Left colon (tissue), 2 donors: ENCODE measurements at regions not wholly inside any gene's neighbourhood (a gene's known extent, or its start where the extent isn't known, plus 50 kb on each side); places are given as distances from the start of the nearest gene placed in this dataset.

ENCODE experiments used
- ATAC-seq: fragments of 200-7000 bp; cut with Tn5 transposase; one replicate; pipeline ENCODE4 v1.9.1; 2020; ENCODE audit warnings: mild to moderate bottlenecking, moderate library complexity
- DNase-seq, 2 donors: peaks; one replicate each; pipeline ENCODE4 v3.0.0-alpha.2; 2020
- intact Hi-C, 2 donors: fragments of 100-400 bp; cut with DNase I in 1 of 2; cut with micrococcal nuclease in 1 of 2; formaldehyde crosslinking; loops; one replicate each; pipeline versions ENCODE4 v1.11.2 to v1.14.0; 2022; cut with DNase I, micrococcal nuclease
- donor health status: DM: no; HTN: no; CAD: no.
- donor health status: DM: yes; HTN: yes; CAD: no.

GRCh38 chr2:34892256-34892655 lies 1293.2 kb upstream of the FAM98A start:
- intact Hi-C loops, result no loop called here

GRCh38 chr2:34875091-34875745 lies 1276.1 kb upstream of the FAM98A start:
- intact Hi-C loops, result no loop called here
- no peak for ATAC-seq
- DNase-seq, result no peak

More at GRCh38 chr2:34892256-34892655, 1293.2 kb upstream of the FAM98A start:
- DNase-seq, result no peak
- no peak for ATAC-seq

- no peak for ATAC-seq
- DNase-seq, result no peak
- intact Hi-C loops, result no loop called here
Measured at GRCh38 chr2:34853646-34854045, 1254.5 kb upstream of the FAM98A start.

GRCh38 chr2:34851804-34852203 lies 1252.7 kb upstream of the FAM98A start:
- DNase-seq (no peak), ATAC-seq (no peak)

DNA sequence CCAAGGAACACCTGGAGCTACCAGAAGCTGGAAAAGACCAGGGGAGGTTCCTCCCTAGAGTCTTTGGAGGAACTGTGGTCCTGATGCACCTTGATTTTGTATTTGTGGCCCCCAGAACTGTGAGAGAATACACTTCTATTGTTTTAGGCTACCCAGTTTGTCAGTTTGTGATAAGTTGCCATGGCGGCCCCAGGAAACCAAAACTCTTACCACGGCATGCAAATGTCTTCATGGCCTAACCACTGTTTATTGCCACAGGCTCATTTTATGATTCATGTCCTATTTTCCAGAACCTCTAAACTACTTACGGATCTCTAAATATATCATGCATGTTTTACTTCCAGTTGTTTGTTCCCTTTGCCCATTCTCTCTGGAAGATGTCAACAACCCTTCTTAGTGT lies 1250.7 kb upstream of the FAM98A start:
- ATAC-seq (no peak), DNase-seq (no peak)
- intact Hi-C loops, result no loop called here

More at GRCh38 chr2:34851804-34852203, 1252.7 kb upstream of the FAM98A start:
- intact Hi-C loops, result no loop called here

DNA sequence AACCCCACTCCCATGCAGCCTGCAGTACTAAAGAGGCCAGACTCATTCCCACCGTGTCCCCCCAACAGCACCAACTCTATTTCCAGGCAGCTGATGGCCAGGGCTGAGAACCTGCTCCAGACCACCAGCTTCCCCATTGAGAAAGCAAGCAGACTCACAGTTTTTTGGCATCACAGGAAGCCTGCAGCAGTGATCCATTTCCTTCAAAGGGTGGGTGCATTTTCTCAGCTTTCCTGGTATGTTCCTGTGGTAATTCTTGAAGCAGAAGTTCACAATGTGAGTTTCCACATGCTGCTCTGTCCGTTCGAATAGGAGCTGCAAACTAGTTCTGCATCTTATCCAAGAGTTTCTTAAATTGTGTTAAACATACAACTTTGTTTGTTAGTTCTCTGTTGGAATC lies 1249.6 kb upstream of the FAM98A start:
- ATAC-seq (no peak), DNase-seq (no peak)
- intact Hi-C loops, result no loop called here

- DNase-seq, result no peak
- intact Hi-C loops, result no loop called here
- ATAC-seq, result no peak
Measured at GRCh38 chr2:34848132-34848531, 1249.0 kb upstream of the FAM98A start.

GRCh38 chr2:34844629-34845028 lies 1245.5 kb upstream of the FAM98A start:
- DNase-seq (no peak), ATAC-seq (no peak)
- intact Hi-C loops, result no loop called here

DNA sequence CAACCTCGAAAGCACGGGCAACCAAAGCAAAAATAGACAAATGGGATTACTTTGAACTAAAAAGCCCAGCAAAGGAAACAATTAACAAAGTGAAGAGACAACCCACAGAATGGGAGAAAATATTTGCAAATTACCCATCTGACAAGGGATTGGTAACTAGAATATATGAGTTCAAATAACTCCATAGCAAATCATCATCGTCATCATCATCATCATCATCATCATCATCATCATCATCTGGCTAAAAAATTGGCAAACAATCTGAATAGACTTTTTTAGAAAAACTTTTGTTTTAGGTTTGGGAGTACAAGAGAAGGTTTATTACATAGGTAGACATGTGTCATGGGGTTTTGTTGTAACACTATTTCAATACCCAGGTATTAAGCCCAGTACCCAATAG lies 1239.3 kb upstream of the FAM98A start:
- intact Hi-C loops, result no loop called here
- DNase-seq (no peak), ATAC-seq (no peak)

DNA sequence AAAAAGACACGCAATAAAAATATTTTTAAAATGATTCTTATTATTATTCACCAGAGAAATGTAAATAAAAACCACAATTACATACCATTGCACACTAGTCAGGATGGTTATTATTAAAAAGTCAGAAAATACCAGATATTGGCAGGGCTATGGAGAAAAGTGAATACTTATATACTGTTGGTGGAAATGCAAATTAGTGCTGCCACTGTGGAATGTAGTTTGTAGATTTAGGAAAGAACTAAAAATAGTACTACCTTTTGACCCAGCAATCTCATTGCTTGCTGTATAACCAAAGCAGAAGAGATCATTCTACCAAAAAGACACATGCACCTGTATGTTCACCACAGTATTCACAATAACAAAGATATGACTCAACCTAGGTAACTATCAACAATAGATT lies 1237.3 kb upstream of the FAM98A start:
- DNase-seq, result no peak
- intact Hi-C loops, result no loop called here
- ATAC-seq, result no peak

- intact Hi-C loops, result no loop called here
- ATAC-seq (no peak), DNase-seq (no peak)
Measured at GRCh38 chr2:34831096-34831495, 1232.0 kb upstream of the FAM98A start.

- DNase-seq (no peak), ATAC-seq (no peak)
- intact Hi-C loops, result no loop called here
Measured at GRCh38 chr2:34828481-34828880, 1229.4 kb upstream of the FAM98A start.

- intact Hi-C loops, result no loop called here
- DNase-seq, result no peak
- ATAC-seq, result no peak
Measured at GRCh38 chr2:34827398-34827797, 1228.3 kb upstream of the FAM98A start.

GRCh38 chr2:34825686-34826085 lies 1226.6 kb upstream of the FAM98A start:
- ATAC-seq (no peak), DNase-seq (no peak)
- intact Hi-C loops, result no loop called here

GRCh38 chr2:34822616-34823015 lies 1223.5 kb upstream of the FAM98A start:
- intact Hi-C loops, result no loop called here
- no peak for ATAC-seq
- DNase-seq, result no peak

GRCh38 chr2:34815052-34815741 lies 1216.1 kb upstream of the FAM98A start:
- no peak for ATAC-seq
- no peak for DNase-seq
- intact Hi-C loops, result no loop called here

- ATAC-seq (no peak), DNase-seq (no peak)
- intact Hi-C loops, result no loop called here
Measured at GRCh38 chr2:34810456-34810855, 1211.4 kb upstream of the FAM98A start.

- DNase-seq (no peak), ATAC-seq (no peak)
- intact Hi-C loops, result no loop called here
Measured at GRCh38 chr2:34808426-34808825, 1209.3 kb upstream of the FAM98A start.

GRCh38 chr2:34806891-34807290 lies 1207.8 kb upstream of the FAM98A start:
- intact Hi-C loops, result no loop called here
- ATAC-seq (no peak), DNase-seq (no peak)

DNA sequence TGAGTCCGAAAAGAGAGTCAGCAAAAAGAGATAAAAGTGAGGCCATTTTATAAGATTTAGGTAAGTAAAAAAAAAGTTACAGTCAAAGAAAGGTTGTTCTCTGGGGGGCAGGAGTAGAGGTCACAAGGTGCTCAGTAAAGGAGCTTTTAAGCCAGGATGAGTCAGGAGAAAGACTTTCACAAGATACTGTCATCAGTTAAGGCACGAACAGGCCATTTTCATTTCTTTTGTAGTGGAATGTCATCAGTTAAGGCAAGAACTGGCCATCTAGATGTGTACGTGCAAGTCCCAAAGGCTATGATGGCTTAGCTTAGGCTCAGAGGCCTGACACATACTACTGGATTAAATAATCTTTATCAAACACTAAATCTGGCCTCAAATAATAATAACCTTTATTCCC lies 1207.3 kb upstream of the FAM98A start:
- ATAC-seq, result no peak
- intact Hi-C loops, result no loop called here
- DNase-seq, result no peak

GRCh38 chr2:34799556-34799955 lies 1200.5 kb upstream of the FAM98A start:
- DNase-seq (no peak), ATAC-seq (no peak)
- intact Hi-C loops, result no loop called here
